K562 (cell line): ENCODE measurements at regions not wholly inside any gene's neighbourhood (a gene's known extent, or its start where the extent isn't known, plus 50 kb on each side); places are given as distances from the start of the nearest gene placed in this dataset.

Experiments
- HNRNPK ChIP-seq: fragments of 200-400 bp; formaldehyde crosslinking; IDR thresholded peaks from one replicate; pipeline ENCODE4 v1.6.1; 2018; ENCODE audit warnings: mild to moderate bottlenecking, low read depth, low read length; ENCODE audit not compliant: poor library complexity, severe bottlenecking
- ILF3 ChIP-seq: fragments of 450-650 bp; IDR thresholded peaks from 2 replicates; pipeline ENCODE4 v1.6.1; 2018; ENCODE audit warnings: antibody characterized with exemption, mild to moderate bottlenecking, moderate library complexity, borderline replicate concordance
- POLR2A ChIP-seq: fragments of 450-650 bp; conservative IDR thresholded peaks from 2 replicates; pipeline ENCODE4 v1.6.1; 2016
- RBBP5 ChIP-seq: fragments of 200-600 bp; sonication (generic); IDR thresholded peaks from 2 replicates; pipeline ENCODE4 v1.6.1; 2012; ENCODE audit warnings: borderline replicate concordance, mild to moderate bottlenecking, low read length, control low read depth, inconsistent platforms; ENCODE audit not compliant: insufficient read depth, poor library complexity, severe bottlenecking
- U2AF1 ChIP-seq: fragments of 200-400 bp; formaldehyde crosslinking; optimal IDR thresholded peaks from 2 replicates; pipeline ENCODE3; 2017; ENCODE audit warnings: mild to moderate bottlenecking, low read depth, low read length, moderate library complexity
- TF ChIP-seq, protein P1 (sequence below): IDR thresholded peaks from 2 replicates; pipeline ENCODE4 v1.6.1; 2016; ENCODE audit warnings: missing genetic modification characterization, missing compliant biosample characterization
- TF ChIP-seq, protein P2 (sequence below): IDR thresholded peaks from 3 replicates; pipeline ENCODE4 v1.6.1; 2011; ENCODE audit warnings: borderline replicate concordance, mild to moderate bottlenecking; ENCODE audit not compliant: insufficient read length, insufficient read depth

DNA sequence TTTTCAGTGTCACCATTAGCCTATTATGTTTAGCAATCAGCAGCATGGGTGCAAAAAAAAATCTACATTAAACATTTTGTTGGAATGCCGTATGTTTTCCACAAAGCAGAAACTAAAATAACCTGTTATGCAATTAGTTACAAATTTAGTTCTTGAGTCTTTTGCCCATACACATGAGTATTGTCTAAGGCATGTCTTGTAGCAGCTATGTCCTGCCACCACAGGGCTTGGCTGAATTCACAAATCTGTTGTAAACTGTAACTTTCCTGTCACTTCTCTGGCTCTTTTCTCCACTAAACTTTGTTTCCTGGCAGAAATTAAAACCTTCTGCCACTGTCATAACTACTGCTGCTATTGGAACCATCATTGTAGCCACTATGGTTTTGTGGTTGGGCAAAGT is 277.9 kb upstream of the SPRY2 start:
- no peak for TF ChIP-seq RBBP5
- TF ChIP-seq HNRNPK: no peak
- TF ChIP-seq, protein P1, sequence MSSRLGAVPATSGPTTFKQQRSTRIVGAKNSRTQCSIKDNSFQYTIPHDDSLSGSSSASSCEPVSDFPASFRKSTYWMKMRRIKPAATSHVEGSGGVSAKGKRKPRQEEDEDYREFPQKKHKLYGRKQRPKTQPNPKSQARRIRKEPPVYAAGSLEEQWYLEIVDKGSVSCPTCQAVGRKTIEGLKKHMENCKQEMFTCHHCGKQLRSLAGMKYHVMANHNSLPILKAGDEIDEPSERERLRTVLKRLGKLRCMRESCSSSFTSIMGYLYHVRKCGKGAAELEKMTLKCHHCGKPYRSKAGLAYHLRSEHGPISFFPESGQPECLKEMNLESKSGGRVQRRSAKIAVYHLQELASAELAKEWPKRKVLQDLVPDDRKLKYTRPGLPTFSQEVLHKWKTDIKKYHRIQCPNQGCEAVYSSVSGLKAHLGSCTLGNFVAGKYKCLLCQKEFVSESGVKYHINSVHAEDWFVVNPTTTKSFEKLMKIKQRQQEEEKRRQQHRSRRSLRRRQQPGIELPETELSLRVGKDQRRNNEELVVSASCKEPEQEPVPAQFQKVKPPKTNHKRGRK (tag): no peak
- no peak for TF ChIP-seq U2AF1
- no peak for TF ChIP-seq POLR2A
- TF ChIP-seq ILF3: no peak
- TF ChIP-seq, protein P2, sequence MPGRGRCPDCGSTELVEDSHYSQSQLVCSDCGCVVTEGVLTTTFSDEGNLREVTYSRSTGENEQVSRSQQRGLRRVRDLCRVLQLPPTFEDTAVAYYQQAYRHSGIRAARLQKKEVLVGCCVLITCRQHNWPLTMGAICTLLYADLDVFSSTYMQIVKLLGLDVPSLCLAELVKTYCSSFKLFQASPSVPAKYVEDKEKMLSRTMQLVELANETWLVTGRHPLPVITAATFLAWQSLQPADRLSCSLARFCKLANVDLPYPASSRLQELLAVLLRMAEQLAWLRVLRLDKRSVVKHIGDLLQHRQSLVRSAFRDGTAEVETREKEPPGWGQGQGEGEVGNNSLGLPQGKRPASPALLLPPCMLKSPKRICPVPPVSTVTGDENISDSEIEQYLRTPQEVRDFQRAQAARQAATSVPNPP: no peak
